DMS 273 (cell line): ENCODE measurements at regions not wholly inside any gene's neighbourhood (a gene's known extent, or its start where the extent isn't known, plus 50 kb on each side); places are given as distances from the start of the nearest gene placed in this dataset.

ENCODE experiments used
- DNase-seq: peaks from one replicate; lab custom pipeline; 2025; ENCODE audit not compliant: unreplicated experiment; lab: John Stamatoyannopoulos, UW

DNA sequence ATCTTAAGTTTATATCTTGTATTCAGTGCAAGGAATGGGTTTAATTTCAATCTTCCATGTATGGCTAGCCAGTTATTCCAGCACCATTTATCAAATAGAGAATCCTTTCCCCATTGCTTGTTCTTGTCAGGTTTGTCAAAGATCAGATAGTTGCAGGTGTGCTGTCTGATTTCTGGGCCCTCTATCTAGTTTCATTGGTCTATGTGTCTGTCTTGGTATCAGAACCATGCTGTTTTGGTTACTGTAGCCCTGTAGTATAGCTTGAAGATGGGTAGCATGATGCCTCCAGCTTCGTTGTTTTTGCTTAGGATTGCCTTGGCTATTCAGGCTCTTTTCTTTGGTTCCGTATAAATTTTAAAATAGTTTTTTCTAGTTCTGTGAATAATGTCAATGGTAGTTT is 200.0 kb downstream of the MANEA start:
- DNase-seq = no peak

DNA sequence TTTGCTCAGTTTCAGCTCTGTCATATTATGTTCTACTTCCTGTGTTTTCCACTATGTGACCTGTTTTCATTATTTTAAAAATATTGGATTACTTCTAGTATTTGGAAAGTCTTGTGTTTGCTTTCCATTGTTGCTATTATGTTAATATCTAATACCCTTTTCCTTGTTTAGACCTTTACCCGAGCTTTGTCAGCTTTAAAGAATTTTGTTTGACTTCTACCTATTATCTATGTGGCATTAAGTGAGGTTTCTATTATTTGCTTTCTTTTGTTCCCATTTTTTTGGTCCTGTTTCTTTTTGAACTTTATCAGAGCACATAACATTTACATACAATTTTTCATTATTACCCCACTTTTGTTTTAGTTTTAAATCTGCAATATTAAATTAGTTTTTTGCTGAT is 202.7 kb downstream of the MANEA start:
- no peak for DNase-seq

DNA sequence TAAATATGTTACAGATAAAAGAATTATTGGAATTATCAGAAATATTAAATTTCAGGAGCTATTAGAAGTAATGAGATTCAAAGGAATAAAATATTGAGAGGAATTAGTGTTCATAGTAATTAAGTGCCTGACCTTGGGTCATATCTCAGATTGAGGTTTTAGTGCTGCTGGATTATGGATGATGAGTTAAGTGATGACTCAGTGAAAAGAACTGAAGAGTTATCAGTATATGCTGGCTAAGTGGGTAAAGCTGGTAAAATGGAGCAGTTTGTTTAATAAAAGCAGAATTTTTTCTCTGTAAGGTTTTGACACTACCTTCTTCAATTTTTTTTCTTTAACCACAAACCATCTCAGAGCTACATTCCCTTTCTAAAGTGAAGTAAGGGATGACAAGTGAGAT is 206.7 kb downstream of the MANEA start:
- no peak for DNase-seq

DNA sequence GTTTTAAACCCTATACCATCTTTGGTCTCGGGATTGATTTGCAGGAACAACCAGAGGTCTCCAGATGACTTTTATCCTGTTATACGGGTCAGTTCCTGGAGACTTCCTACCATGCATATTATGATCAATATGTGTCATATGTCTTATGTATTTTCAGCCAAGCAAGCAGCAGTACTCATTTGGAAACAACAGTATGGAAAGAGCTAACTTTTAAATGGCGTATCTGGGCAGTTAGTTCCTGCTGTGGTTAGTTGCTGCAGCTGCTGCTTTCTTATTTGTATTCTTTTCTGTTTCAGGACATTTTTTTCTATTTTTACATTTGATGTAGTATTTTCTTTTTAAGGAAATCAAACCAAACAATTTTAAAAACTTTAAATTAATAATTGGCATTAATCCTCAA is 207.5 kb downstream of the MANEA start:
- no peak for DNase-seq

DNA sequence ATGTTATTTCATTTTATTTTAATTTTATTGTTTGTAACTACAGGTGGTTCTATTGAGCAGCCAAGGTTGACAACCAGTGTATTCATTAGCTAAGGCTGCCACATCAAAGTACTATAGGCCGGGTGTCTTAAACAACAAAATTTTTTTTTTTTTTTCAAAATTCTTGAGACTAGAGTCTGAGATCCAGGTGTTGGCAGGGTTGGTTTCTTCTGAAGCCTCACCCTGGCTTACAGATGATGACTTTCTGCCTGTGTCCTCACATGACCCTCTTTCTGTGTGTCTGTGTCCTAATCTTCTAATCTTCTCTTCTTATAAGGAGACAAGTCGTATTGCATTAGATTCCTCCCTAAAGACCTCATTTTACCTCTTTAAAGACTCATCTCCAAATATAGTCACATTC is 208.4 kb downstream of the MANEA start:
- no peak for DNase-seq

DNA sequence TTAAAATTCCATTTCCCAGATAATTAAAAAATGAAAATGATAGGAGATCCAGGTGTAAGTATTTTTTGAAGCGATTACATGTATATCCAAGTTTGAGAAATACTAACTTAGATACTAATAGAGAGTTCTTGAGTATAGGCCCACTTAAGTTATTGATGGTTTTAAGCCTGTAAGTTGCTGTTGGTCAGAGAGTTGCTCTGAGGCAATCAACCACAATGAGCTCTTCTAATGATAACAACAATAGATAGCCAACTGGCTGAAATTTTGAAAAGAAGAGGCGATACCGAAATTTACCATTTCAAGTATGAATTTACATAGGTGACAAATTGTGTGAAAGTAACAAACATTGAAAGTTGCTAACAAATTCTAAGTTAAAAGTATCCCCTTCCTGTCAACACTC is 209.5 kb downstream of the MANEA start:
- no peak for DNase-seq

DNA sequence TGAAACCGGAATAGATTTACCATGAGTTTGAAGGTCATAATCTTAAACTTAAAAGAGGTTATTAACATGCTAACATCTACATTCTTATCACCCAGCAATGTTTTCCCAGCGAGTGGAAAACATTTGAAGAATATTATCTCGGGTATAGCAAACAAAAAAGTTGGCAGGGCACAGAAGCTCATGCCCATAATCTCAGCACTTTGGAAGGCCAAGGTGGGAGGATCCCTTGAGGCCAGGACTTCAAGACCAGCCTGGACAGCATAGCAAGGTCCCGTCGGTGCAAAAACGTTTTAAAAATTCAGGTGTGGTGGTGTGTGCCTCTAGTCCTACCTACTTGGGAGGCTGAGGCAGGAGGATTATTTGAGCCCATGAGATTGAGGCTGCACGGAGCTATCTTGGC is 213.5 kb downstream of the MANEA start:
- no peak for DNase-seq

DNA sequence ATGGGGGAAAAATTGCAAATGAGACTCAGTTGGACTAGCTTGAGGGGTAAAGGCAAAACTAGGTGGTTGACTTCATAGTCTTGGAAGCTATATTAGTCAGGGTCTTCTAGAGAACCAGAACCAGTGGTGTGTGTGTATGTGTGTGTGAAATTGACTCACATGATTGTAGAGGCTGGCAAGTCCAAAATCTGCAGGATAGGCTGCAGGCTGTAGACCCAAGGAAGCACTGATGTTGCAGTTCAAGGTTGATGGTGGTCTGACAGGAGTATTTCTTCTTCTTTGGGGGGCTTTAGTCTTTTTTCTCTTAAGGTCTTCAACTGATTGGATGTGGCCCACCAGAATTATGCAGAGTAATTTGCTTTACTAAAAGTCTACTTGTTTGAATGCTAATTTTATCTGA is 217.4 kb downstream of the MANEA start:
- DNase-seq = no peak

DNA sequence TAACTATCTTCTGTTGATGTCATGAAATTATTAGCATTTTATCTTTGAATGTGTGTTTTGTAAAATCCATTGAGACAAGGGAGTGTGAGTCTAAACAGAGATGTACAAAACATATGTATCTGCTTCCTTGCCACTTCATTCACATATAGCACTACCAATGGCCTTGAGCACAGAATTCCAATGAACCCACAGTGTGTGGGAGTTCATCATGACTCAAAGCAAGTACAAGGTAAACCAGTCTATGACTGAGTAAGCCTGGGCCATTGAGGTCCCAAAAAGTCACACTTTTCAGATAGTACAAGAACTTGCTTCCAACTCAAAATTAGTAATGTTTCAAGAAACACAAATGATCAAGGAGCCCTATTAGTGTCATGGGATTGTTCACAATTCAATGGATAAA is 218.6 kb downstream of the MANEA start:
- no peak for DNase-seq

DNA sequence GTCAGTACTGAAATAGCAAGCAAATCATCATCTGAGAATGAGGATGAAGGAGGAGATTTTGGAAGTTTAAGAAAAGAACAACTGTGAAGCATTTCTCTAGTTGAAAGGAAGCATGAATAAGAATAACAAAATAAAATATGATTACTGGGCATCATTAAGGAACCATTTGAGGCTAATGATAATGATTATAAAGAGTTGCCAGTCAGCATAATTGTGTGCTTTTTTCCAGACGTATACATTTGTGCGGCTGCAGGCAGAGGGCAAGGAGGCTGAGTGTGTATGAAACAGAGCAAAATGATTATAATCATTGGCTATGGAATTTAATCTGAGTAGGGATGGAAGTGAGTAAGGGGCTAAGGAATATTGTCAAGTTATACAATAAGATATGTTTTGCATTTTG is 218.7 kb upstream of the FUT9 start:
- no peak for DNase-seq

DNA sequence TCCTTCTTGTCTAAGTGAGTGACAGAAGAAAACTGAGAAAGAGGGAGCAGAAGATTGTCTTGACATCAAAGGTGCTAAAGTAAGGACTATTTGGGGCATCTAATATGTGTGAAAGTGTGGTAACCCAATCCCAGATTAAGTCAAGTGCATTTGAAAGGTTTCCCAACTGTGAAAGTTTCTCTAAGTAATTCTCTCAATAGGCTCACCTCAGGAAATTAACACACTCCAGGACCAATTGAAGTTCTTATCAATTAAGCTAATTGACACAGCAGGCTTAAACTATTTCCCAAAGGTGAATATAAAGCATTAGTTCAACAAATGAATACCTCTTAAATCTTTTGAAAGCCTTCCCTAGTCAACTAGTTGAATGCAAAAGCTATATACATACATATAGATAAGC is 212.8 kb upstream of the FUT9 start:
- DNase-seq = no peak

DNA sequence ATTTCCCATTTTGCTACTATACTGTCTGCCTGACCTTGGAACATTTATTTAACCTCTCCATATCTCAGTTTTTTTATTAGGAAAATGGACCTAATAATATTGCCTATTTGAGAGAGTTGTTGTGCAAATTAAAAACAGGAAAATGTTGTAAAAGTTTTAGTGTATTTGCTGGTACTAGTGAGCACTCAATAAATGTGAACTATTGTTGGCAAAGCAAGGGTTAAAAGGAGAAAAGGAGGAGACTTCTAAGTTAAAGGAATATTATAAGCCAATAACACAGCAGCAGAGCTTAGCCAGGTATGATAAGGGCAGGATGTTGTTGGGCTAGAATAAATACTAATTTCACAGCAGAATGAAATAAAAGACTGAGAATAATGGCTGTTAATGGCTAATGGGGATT is 211.9 kb upstream of the FUT9 start:
- no peak for DNase-seq

DNA sequence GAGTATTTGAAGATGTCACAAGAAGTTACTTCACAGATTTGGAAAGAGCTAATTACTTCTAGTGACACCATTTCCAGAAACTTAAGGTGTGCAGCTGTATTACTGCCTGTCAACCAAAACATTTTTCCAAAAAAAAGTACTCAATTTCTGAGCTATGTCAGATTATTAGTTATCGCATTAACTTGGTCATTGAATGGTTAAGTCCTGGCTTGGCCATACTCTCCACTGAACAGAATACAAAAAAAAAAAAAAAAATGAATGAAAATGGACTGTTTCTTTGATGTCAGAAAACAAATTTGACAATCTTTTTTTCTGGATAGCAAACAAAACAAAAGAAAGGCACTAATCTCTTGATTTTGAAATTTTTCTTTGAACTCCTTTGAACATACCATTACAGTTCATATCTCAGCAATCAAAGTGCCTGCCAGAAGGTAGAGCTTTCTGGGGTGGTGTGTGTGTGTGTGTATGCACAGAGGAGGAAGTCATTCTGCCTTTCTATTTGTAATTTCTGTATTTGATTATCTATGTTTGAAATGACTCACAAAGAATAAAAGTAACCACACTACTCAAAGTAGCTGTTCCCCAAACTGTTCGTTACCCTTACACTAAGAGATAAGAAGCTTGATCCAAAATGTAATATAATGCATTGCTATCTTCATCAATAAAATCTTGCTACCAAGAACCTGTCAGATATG is 210.8 kb upstream of the FUT9 start:
- DNase-seq = no peak

DNA sequence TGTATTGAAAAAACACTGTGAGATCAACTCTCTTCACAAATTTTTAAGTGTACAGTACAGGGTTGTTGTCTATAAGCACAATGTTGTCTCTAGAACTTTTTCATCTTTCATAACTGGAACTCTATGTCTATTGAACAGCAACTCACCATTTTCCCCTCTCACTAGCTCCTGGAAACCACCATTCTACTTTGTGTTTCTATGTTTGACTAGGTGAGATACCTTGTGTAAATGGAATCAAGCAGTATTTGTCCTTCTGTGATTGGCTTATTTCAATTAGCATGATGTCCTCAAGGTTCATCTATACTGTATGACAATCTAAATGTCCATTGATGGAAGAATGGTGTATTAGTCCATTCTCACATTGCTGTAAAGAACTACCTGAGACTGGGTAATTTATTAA is 210.1 kb upstream of the FUT9 start:
- DNase-seq = no peak

DNA sequence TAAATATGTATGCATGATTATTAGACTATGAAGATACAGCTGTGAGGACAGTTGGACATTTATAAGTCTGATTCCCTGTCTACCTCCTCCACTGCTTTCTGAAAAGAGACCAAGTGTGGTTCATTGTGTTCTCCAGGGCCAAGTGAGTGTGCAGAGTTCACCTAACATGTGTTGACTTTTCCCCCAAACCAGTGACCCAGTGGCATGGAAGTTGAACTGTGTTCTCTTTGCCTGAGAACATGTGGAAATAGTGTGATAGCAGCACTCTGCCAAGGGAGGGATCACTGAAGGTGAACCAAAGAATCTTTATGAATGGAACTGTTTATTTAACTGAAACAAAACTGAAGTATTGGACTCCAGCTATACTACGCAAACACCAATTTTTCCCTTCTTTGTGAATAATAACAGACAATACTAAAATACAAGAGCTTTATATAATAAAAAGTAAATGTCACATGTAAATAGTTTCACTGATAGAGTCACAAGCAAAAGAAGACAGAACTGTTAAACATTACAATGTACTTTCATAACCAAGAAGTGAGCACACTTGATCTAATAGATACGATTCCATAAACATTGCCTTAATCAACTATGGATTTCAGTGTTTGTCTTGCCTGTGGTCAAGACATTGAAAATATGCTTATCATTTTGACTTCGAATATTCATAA is 200.3 kb upstream of the FUT9 start:
- no peak for DNase-seq

DNA sequence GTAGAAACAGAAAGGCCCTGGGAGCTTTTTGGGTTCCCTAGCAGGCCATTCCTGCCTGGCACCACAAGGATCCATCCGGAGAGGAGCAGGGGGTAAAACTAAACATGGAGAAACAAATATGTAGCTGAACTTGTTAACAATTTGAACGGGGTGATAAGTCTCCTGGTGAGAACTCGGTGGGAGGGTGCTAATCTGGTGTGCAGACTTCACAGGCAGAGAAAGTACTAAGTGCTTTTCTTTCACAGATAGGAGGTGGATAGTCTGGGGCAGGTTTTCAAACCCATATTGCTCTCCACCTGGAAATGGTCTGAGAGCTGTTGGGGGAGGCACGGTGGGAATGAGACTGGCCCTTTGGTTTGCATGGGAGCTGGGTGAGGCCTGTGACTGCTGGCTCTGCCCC is 196.3 kb upstream of the FUT9 start:
- no peak for DNase-seq

DNA sequence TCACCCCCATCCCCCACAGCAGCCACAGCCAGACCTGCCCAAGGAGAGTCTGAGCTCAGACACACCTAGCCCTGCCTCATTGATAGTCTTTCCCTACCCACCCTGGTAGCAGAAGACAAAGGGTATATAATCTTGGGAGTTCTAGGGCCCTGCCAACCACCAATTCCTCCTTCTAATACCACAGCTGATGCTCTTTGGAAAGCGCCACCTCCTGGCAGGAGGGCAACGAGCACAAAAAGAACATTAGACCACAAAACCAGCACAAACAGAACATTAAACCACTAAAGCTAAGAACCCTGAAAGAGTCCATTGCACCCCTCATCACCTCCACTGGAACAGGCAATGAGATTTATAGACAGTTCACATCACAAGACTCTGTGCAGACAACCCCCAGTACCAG is 195.8 kb upstream of the FUT9 start:
- DNase-seq = peak; percentile 2

DNA sequence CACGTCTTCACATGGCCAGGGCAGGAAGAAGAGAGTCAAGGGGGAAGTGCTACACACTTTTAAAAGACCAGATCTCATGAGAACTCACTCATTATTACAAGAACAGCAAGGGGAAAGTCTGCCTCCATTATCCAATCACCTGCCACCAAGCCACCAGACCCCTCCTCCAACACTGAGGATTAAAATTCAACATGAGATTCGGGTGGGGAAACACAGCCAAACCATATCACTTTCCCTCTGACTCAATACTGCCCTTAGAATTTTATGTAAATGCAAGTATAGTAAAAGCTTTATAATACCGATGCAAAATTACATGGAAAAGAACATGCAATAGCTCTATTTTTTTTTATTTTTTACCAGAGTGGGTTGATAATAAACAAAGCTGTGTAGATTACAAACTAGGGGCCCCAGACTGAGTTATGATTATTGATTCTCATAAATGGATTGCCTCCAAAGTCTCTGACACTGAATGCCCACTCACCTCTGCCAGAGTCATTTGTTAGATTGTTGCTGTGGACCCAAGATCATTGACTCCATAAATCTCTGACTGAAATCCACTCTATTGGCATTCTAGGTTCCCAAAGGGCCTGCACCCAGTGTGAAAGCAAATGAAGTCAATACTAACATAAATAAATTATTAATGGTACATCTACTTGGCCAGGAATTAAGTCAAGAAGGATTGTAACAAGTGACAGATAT is 184.8 kb upstream of the FUT9 start:
- no peak for DNase-seq

DNA sequence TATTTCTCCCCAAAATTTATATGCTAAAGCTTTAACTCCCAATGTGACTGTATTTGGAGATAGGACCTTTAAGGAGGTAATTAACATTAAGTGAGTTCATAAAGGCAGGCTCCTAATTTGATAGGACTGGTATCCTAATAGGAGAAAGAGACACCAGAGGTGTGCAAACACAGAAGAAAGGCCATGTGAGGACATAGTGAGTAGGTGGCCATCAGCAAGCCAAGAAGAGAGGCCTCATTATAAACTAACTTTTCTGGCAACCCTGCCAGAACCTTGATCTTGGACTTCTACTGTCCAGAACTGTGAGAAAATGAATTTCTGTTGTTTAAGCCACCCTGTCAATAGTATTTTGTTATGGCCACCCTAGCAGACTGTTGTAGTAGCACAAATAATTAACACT is 177.9 kb upstream of the FUT9 start:
- DNase-seq = no peak

DNA sequence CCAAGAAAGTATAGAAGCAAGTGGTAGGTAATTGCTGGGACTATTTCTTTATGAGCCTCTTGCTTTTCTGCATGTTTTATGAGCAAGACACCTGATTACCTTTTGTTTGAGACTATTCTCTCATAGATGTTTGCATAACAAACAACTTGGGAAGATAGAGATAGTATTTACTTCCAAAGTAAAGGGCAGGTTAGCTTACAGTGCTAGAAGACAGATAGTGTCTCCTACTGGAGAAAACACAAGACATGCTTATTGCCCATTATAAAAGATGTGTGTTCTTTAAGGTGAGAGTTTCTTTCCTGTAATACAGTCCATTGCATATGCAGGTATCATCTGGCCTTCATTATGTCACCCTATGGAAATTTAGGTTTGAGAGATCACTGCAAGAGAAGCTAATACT is 174.2 kb upstream of the FUT9 start:
- no peak for DNase-seq

DNA sequence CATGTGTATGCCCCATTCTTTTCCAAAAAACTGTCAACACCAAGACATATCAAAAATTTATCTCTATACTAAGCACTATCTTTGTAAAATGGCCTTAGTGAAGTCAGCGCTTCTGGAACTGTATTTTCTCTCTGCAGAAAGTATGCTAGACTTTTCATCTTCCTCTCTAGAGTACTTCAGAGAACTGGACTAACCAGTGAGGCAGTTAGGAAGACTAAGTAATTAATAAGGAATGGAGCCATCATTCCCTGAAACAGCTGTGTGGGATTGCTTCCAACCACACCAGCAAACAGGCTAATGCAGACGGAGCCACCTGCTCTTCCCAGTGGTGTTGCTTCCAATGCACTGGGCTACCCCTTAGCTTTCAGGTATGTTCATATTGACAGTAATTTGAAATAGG is 169.1 kb upstream of the FUT9 start:
- peak; percentile 5 for DNase-seq

DNA sequence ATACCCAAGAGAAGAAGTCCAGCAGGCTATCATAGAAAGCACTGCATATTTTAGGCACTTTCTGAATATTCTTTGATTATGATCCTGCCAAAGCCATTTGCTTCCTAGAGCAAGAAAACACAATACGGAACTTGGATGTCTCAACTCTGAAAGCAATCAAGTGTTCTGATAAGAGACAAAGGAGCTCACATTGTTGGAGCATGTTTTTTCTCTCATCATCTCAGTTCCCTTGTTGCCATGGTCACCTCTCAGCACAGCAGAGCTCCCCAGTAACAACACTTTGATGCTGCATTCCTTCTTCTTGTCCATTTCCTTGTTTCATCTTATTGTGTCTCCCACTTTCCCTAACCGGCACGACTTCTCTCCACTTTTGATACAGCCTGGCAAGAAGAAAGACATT is 168.7 kb upstream of the FUT9 start:
- no peak for DNase-seq

DNA sequence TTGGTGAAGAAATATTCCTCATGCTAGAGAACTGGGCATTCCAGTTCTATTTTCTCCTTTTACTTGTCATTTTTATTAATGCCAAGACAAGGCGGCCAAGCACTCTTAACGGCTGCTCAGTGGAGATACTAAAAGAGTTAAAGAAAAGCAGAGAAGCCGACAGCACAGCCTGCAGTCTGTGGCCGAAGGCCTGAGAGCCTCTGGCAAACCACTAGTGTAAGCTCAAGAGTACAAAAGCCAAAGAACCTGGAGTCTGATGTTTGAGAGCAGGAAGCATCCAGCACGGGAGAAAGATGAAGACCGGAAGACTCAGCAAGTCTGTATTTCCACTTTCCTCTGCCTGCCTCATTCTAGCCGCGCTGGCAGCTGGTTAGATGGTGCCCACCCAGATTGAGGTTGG is 167.1 kb upstream of the FUT9 start:
- no peak for DNase-seq
